ENCODE measurements at regions not wholly inside any gene's neighbourhood (a gene's known extent, or its start where the extent isn't known, plus 50 kb on each side); places are given as distances from the start of the nearest gene placed in this dataset.
"Not testable (repeated sequence)": the region's sequence is repeated elsewhere in the genome, so short reads cannot be mapped to it uniquely, and the experiment has no call there.

DNA sequence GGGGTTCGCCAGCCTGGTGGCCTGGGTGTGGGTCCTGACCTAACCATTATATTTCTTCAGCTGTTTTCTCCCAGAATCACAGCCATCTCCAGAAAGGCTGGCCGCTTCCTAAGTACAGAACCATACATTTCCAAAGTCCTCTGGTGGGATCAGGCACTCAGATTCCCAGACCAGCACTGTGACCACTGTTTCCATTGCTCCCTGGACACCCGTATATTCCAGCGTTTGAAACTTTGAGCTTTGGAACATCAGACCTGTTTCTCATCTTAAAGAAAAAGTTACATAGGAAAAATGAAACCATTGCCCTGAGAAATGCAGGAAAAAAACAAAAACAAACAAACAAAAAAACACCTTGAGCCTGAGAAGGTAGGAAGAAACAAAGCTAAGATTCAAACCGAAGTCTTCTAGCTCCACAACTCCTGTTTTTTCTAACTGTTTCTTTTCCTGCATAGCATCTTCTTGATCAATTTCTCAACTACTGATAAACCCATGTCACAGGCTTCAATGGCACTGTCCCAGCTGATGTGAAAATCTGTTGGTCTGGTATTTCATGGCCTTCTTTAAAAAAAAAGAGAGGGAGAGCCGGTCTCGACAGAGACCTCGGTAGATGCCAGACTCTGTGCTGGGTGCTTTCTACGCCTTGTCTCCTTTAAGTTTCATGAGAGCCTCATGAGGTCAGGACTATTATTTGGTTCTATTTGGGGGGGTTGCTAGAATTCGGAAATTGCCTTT lies 221.3 kb downstream of the TOMM20 start:
- no peak for DNase-seq
- intact Hi-C loops (cut with DNase I), result no loop called here

DNA sequence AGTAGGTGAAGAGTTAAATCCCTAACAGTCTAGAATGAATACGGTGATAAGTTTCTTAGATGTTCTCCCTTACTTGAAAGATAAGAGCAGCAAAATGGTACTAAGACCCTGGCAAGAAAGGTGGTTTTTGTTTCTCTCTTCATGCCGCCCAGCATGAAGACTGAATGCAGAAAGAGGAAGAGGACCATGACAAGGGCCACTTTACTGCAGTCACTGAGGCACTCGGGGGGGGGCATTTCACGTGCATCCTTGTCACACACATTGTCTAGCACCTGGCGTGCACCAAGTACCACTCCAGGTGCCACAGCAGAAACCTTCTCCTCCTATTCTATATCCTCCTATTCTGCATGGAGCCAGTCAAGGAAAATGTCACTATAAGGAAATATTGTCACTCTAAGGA lies 222.0 kb downstream of the TOMM20 start:
- DNase-seq, result no peak
- intact Hi-C loops (cut with DNase I), result no loop called here

DNA sequence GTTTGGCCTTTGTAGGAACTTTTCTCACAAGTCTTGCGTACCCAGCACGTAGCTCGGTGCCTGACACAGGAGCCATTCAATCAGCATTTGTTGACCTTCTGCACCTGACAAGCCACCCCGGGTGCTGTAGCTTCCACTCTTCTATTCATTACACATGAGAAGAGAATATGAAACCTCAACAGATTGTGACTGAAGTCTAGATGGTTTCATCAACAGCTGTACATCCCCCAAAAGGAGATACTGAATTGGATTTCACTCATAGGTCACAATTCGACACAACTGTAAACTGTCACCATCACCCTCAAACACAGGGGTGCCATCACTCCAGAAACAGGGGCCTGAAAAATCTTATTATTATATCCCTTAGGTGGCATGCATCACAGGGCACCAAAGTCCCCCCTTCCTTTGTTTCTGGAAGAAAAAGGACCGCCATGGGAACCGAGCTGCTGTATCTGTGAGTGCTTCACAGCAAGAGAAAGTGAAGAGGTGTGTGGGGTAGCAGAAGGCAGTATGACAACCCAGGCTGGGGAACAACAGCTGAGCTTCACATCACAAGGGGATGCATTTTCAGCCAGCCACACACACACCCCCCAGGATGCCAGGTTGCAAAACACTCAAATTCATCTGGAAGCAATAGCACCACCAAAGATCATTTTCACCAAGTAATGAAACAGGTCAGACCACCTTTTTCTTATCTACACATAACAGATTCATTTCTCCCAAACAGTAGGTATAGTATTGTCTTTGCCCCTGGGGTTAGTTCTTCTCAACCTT lies 225.7 kb downstream of the TOMM20 start:
- intact Hi-C loops (cut with DNase I), result no loop called here
- DNase-seq, result no peak

DNA sequence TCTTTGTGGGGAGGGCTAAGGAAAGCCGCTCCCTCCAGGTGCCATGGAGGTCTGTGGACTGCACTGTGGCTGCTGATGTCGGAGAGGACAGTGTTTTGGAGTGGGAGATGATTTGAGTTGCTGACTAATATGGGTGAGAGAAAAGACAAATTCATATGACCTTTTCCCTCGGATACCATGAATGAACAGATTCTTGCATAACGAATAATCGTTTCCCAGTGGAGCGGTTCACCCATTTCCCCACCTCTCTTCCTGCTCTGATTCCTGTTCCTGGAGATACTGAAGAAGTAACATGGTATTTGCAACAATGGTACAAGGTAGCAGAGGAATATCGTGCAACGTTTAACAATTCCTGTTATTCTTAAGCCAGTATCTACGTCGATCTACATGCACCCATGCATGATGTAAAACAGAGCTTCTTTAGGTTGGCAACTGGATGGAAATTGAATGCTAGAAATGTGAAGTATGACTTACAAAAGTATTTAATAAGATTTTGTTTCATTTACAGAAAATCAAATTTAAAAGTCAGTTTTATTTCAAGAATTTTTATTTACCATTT lies 227.1 kb downstream of the TOMM20 start:
- DNase-seq, result no peak
- intact Hi-C loops (cut with DNase I), result no loop called here

DNA sequence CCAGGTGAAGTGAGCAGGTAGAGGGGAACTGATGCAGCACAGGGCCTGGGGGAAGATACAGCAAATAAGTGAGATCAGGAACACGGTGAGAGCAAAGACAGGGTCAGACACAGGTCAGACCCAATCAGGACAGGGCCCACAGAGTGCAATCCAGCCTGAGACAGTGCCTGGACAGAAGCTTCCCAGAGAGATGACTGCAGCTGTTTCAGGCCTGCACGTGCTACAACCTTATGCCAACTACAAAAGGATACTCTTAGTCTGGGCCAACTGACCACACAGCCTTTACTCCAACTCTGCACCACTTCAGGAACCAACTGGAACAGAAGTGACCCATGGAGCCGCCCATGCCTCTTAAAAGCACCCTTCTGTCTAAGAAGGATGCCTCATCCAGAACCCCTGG lies 228.0 kb downstream of the TOMM20 start:
- intact Hi-C loops (cut with DNase I), result no loop called here
- no peak for DNase-seq

DNA sequence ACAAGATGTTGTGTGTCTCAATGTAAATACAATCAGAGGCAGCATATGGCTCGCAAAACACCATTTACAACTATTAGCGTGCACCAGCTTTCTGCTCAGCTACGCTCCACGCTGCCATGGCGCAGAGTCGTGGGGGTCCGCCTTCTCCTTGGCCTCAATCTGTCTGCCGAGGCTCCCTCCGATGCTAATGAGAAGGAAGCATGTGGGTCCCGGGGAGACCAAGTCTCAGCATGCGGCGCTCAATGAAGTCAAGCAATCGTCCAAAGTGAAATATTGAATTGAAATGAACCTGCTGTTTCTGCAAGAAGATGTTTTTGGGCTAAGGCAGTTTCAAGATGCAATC lies 228.9 kb downstream of the TOMM20 start:
- no peak for DNase-seq
- intact Hi-C loops (cut with DNase I), result no loop called here

DNA sequence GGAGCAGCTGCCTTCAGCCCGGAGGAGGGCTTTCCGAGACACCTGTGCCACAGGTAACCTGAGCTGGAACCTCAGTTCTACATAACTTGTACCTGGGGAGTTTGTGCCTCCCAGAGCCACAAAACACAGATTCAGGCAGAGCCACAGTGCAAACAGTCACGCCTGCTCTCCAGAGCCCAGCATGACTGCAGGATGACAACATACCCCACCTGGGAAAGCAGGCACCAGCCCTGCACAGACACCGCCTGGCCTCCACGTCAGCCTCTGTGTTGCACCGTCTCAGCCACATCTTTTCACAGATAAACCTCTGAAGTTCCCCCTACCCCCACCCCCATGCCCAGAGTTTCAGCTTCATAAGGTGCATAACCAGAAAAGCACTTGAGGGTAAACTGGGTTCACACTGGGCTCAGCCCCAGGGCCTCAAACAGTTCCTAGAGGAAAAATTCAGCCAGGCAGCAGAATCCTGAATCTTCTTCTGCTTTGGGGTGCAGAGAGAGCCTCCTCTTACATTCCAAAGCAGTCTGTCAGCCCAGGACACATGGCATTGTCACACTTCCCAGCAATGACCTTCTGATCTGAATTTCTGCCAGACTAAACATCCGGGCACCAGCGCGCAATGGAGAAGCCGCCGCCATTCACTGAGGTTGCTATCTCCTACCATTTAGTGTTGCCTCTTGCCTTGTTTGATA lies 229.5 kb downstream of the TOMM20 start:
- no peak for DNase-seq
- intact Hi-C loops (cut with DNase I), result no loop called here

DNA sequence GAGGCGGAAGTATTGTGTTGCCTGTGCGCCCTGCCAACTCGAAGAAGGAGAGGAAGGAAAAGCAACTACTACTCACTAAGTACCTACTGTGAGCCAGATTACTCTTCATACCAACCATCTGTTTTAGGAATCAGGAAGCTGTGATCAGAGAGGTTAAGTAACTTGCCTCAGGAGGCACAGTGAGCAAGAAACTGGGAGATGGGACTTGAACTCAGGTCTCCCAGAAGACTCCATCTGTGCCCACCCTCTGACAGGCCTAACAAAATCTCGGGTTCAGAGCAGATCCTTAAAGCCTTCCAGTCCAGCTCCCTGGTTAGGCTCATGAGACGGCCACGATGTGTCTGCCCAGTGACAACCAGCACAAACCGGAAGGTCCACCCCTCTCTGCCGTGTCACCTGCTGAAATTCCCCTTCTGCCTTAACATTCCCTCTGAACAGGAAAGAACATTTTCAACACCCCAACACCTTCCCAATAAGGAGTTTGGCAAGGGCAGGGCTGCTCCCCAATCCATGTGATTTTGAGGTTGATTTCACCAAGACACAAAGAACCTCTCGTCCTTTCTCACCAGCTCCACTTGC lies 230.1 kb downstream of the TOMM20 start:
- intact Hi-C loops (cut with DNase I), result no loop called here
- DNase-seq, result no peak

DNA sequence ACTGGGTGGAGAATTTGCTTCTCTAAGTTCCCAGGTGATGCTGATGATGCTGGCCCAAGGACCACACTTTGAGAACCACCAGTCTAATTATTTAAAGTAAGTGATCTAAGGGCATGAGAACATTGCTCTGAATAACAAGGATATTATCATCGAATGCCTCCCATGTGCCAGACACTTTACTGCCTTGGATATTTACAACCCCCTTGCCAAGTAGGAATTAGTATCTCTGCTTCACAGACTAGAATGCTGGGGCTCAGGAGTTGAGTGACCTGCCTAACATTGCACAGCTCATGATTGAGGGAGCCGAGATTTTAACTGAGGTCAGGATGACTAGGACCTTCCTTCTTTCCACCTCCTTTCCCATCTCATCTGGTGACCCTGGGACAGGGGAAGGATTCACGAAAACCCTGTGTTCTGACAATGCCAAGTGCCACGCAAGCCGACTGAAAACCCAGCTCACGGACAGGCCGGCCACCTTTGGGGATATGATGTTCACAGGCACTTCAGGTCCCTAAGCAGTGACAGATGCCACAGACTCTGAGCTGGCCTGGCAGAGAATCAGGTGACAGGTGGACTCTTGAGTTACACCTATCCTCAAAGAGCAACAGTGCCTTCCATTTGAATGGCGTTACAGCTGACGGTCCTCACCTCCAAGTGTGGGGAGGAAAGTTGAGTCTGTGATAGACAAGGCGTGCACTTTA lies 230.7 kb downstream of the TOMM20 start:
- intact Hi-C loops (cut with DNase I), result no loop called here
- no peak for DNase-seq

DNA sequence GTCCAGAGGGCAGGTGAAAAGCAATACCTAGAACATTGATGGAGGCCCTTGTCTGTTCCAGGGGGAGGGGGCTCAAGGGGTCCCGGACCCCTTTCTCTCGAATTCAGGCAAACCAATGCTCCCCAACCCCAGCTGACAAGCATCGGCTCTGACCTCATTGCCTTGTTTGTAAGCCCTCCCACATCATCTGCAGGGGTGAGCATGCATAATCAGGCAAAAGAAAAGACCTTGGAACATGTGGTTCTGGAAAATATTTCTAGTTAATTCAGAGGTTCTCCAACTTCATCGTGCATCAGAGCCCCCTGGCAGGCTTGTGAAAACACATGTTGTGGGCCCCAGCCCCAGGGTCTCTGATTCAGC lies 231.3 kb downstream of the TOMM20 start:
- DNase-seq, result no peak
- intact Hi-C loops (cut with DNase I), result no loop called here

DNA sequence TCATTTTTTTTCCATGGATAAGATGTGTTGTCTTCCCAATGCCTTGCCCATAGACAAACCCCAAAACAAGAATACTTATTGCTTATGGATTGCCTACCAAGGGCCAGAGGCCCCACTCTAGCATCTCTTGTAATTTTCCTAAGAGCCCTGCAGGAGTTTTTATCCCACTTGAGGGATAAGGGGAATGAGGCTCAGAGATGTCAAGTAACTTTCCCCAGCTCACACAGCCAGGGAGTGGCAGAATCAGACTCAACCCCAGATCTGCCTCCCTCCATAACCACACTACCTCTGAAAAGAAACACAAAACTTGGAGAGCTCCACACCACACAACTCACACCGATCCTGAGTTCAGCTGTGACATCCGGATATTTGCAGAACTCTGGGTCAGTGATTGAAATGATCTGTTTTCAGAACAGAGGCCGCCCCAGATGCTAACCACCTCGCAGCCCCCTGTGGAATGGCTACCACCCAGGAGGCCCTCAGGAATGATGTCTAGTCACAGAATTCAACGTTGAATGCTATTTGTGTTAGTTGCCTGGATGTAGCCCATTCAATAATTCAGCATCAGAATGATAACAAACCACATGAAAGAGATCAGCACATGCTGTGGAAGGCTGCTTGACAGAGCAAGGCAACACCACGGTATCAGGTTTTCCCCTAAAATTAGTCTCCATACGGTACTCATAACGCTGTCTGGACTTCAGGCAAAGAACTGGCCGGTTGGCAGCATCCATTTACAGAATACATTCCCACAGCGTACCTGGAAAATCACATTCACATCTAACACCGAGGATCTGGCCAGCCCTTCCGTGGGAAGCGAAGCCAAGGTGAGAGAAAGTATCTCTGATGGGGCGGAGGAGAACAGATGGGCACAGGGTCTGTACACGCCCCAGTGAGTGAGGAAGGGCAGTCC lies 231.9 kb downstream of the TOMM20 start:
- intact Hi-C loops (cut with DNase I), result no loop called here
- no peak for DNase-seq

DNA sequence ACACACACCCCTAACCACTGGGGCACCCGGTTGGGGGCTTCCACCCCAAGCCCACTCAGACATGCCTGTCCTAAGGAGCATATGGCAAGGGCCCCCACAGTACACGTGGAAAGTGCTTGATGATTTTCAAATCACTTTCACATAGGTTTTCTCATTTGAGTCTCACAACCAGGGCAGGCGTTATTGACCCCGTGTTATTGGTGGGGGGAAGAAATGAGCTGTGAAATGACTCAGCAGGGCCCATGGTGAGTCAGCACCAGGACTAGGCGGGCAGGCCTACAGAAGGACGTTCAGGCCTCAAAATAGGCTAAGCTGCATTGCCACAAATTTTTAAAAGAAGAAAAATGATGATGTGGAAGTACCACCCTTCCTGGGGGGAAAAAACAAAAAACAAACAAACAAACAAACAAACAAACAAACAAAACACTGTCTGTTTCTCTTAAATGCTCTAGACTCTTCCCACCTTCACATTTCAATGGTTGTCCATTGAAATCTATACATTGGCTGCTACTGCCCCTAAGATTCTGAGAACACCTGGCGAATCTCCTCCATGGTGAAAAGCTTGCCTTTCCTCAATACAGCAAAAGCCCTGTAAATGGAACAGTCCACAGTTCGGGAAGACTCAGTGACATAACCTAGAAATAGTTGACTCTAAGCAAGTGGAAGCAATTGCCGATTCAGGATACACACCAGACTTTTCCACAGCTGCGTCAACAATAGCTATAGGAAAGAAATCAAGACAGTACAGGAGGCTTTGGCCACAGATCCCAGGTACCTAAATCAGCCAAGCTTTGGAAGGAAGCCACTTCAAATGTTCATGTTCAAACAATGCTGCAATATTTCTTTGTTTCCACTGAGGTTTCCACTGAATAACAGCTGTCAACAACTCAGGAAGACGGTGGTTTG lies 234.7 kb downstream of the TOMM20 start:
- intact Hi-C loops (cut with DNase I), result no loop called here
- DNase-seq, result no peak

DNA sequence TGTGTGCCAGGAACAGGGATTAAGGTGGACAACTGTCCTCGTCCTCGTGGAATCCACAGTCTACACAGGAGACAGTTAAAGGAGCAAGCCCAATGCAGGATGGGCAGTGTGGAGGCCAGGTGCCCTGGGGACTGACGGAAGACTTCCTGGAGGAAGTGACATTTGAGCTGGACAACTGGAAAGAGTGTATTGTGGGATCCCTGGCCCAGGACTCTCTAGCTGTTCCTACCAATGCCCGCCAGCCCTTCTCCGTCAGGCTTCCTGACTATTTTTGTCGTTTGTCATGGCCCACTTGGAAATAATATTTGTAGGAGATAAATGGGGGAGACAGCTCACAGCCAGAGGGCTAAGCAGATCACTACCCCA lies 235.3 kb downstream of the TOMM20 start:
- intact Hi-C loops (cut with DNase I), result no loop called here
- DNase-seq, result no peak

DNA sequence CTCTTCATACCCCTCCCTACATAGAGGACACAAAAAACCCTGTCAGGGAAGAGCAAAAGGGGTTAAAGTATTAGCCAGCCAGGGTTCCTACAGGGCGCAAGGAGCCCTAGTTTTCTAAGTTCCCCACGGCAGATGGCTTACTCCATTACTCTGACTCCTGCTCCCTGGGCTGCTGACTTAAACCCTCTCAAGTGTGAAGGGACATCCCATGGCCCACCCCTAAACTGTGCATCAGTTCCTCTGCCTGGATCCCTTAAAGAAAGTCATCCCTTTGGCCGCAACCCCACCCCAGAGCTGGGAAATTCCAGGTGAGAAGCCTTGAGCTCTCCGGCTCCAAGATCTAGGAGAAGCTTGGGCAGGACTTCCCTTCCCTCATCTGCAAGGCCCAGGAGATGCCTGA lies 236.0 kb downstream of the TOMM20 start:
- intact Hi-C loops (cut with DNase I), result no loop called here
- no peak for DNase-seq

DNA sequence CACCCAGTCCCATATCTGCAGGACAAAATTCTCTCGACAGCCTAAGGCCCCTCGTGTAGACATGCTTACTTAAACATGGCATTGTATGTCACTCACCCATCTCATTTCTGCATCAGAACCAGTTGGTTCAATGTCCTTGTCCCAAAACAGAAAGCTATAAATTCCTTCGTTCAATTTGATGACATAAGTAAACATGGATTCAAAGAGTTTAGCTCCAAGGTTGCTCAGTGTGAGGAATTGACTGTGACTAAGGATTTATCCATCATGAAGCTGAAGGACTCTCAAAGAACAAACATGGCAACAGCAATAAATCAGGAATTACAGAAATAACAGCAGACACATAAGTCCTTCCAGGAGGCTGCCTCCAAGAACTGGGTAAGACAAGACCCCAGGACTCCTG lies 237.2 kb downstream of the TOMM20 start:
- intact Hi-C loops (cut with DNase I), result no loop called here
- no peak for DNase-seq

DNA sequence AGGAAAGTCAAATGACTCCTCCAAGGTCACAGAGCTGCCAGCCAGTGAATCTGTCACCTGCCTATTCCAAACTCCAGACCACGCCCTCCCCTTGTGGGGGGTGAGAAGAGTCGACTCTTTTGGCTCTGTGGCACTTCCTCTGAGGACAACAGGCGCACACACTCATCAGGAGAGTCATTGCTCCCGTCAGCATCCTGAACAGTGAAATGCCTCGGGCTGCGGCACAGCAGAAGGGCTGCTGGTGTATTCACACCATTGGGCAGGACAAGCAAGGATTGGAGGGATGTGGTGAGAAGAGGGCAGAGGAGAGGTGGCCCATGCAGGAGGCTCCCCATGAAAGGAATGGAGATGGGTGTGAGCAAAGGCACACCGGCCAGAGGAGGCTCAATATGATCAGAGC lies 239.0 kb downstream of the TOMM20 start:
- intact Hi-C loops (cut with DNase I), result no loop called here

DNA sequence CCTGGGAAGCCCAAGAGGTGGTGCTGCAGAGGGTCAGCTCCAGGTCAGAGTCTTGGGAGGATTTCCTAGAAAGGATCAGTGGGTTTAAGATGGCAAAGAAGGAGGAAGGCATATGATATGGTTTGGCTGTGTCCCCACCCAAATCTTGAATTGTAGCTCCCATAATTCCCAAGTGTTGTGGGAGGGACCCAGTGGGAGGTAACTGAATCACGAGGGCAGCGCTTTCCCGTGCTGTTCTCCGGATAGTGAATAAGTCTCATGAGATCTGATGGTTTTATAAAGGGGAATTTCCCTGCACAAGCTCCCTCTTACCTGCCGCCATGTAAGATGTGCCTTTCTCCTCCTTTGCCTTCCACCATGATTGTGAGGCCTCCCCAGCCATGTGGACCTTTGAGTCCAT lies 240.4 kb downstream of the TOMM20 start:
- intact Hi-C loops (cut with DNase I); DNase-seq: not testable (repeated sequence)

More for the DNA sequence above, 239.0 kb downstream of the TOMM20 start:
- no peak for DNase-seq
